Testis (tissue), 2 donors: ENCODE measurements at regions not wholly inside any gene's neighbourhood (a gene's known extent, or its start where the extent isn't known, plus 50 kb on each side); places are given as distances from the start of the nearest gene placed in this dataset.
"Not testable (repeated sequence)": the region's sequence is repeated elsewhere in the genome, so short reads cannot be mapped to it uniquely, and the experiment has no call there.

ENCODE experiments used
- CTCF ChIP-seq, 3 experiments: fragments of 450-650 bp in 2 of 3; fragments of 200-600 bp in 1 of 3; sonication (generic) in 1 of 3; IDR thresholded peaks; one replicate each; pipeline ENCODE4 v1.5.1; 2016 to 2019; ENCODE audit warnings: antibody characterized with exemption in 3 of 3, mild to moderate bottlenecking in 2 of 3, moderate library complexity in 1 of 3
- POLR2A ChIP-seq: fragments of 450-650 bp; IDR thresholded peaks from one replicate; pipeline ENCODE4 v1.6.1; 2017; ENCODE audit warnings: antibody characterized with exemption, mild to moderate bottlenecking, moderate library complexity

- TF ChIP-seq POLR2A; CTCF (IDR thresholded peaks at IDR 0.05): not testable (repeated sequence)
Observed at GRCh38 chr5:104079861-104080645, 517.5 kb upstream of the NUDT12 start.
